GM21423 (cell line): ENCODE measurements at regions not wholly inside any gene's neighbourhood (a gene's known extent, or its start where the extent isn't known, plus 50 kb on each side); places are given as distances from the start of the nearest gene placed in this dataset.

ENCODE experiments used
- ATAC-seq: cut with Tn5 transposase; IDR thresholded peaks from one replicate; pipeline ENCODE4 v1.9.1; 2021; ENCODE audit warnings: mild to moderate bottlenecking, moderate library complexity; ENCODE audit not compliant: unreplicated experiment

GRCh38 chr4:13892739-13893105, 265.2 kb upstream of the BOD1L1 start:
- no peak for ATAC-seq

DNA sequence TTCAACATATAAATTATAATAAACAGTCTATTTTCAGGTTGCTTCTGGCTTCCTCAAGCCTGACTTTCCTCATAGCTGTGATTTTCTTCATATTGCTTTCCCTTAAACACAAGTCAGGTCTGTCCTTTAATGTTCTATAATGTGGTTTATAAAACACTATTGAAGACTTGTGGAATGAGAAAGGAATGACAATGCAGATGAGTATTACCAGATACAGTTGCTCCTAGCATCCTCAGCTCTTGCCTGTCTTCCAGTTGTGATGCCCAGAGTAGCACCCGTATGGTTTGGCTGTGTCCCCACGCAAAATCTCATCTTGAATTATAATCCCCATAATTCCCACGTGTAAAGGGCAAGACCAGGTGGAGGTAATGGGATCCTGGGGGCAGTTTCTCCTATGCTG, 265.7 kb upstream of the BOD1L1 start:
- ATAC-seq = no peak

GRCh38 chr4:13893987-13894386, 266.5 kb upstream of the BOD1L1 start:
- no peak for ATAC-seq

DNA sequence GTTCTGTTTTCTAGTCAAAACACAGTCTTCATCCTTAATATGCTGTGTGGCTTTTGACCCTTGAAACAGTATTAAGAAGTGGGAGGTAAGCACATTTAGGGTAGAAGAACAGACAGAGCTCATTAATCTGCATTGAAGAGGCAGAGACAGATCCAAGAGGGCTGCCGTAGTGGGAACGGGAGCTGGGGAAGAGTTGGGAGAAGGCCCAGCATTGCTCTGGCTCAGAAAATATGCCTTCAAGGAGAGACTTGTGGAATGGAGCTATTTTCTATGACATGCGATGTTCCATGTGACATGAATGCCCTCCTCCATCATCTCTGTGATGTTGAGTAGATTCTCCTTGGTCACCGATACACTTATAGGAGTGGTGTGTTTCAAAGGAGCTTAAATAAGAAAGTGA, 273.3 kb upstream of the BOD1L1 start:
- no peak for ATAC-seq

DNA sequence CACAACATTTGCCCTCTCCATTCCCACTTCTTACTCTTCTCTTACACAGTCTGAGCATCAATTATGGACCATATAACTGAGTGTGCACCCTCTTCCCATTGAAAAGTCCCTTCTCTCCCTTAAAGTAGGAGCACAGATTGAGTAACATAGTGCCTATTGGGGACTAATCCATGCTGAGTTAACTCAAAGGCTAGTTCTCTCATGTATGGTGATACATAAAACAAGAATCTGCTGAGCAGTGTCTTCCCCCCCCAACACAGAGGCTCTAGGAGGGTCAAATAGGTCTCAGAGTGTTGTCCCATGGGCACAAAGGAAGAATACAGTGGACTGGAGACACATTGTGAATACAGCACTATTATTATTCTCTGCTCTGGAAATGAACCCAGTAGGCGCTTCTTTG, 274.6 kb upstream of the BOD1L1 start:
- ATAC-seq = no peak

DNA sequence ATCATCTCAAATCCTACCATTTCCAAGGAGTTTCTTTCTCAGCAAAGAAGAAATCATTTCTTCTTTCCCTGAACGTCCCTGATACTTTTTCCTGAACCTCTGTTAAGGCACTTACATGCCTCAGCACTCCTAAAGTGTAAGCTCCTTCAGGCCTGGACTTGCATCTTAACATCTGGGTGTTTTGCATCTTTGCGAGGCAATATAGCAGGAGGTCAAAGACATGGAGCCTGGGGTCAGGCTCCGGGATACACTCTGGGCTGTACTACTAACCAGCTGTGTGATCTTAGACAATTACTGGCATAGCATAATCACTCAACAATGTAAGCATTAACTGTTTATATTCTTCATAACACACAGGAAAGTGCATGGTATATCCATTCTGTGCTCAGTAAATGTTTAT, 275.5 kb upstream of the BOD1L1 start:
- ATAC-seq = no peak

- no peak for ATAC-seq
Observed at GRCh38 chr4:13903901-13904300, 276.4 kb upstream of the BOD1L1 start.

DNA sequence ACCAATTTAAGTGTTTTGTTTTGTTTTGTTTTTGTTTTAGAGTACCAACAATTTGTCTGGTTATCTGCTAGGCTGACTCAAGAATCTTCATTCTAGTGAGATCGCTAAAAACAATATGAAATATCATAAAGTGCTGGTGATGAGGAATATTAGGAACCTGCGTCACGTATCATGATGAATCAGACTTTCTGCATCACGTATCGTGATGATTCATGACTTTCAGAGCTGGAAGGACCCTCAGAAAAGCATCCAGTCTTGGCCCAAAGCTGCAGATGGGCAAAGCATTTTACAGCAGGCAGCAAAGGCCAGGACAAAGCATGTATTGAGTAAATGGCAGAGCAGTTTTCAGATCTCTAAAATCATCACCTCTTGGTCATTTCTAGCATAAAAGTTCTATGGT, 278.0 kb upstream of the BOD1L1 start:
- ATAC-seq = no peak

DNA sequence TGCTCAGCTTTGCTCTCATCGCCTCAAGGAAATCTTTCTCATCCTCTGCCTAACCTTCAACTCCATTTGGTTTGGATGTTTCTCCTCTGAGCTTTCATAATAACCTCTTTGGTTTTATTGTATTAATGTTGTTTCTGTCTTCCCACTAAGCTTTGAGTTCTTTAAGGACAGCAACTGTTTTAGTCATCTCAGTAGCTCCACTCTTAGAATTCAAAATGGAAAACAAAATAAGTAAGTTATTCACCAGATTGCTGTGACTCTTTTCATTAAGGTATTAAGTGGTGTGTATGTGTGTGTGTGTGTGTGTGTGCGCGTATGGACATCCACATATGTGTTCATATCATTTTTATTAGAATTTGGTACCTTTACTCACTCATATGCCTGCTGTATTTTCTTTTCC, 279.2 kb upstream of the BOD1L1 start:
- ATAC-seq = no peak

DNA sequence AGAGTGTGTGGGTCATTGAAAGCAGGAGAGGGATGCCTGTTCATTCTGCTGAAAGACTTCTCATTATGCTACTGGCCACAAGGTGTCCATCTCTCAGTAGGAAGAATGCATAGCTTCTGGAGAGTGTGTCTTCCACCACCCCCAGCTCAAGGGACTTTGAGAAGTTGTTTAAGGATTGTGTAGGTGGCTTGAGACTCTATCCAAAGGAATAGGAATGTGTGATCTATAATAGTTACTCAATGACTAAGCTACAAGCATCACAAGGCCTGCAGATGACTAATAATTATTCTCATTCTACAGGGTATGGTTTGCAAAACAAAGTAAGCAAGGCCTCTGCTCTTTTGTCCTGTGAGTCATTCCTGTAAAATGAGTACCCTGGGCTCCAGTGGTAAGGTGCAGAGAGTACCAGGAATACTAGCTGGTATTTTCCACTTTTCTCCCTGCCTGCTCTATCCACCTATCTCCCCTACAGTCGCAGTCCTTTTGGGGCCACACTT, 279.8 kb upstream of the BOD1L1 start:
- no peak for ATAC-seq

DNA sequence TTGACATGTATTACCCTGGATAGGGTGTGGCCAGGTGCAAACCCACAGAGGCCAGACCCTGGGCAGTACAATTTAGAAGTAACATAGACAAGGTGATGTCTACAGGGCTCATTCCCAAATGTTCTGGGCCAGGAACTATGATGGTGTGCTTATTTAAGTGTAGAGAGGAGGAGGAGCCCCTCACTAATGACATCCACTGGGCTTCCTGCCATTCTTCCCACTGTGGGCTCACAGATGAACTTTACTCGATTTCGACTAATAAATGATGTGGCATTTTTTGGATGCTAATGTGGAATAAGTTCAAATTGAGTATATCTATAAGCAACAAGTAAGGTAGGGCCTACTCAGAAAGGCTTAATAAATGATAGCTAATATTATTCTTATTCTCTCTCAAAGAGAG, 280.9 kb upstream of the BOD1L1 start:
- ATAC-seq = no peak

GRCh38 chr4:13910556-13910955, 283.0 kb upstream of the BOD1L1 start:
- ATAC-seq = no peak

DNA sequence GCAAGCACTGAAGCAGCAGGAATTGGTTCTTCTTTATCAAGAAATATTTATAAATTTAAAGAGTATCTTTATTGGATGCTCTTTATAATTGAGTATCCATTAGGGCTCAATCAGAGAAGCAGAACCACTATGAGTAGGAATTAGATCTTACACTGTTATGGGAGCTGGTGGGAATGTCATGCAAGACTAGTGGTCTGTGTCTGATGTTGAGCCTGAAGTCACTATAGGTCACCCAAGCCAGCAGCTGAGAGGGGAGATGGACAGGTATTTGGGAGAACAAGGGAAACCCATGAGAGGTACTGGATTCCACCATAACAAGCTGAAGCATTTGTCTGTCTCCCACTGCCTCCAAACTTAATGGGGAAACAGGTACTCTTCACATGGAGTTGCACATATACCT, 283.7 kb upstream of the BOD1L1 start:
- no peak for ATAC-seq

DNA sequence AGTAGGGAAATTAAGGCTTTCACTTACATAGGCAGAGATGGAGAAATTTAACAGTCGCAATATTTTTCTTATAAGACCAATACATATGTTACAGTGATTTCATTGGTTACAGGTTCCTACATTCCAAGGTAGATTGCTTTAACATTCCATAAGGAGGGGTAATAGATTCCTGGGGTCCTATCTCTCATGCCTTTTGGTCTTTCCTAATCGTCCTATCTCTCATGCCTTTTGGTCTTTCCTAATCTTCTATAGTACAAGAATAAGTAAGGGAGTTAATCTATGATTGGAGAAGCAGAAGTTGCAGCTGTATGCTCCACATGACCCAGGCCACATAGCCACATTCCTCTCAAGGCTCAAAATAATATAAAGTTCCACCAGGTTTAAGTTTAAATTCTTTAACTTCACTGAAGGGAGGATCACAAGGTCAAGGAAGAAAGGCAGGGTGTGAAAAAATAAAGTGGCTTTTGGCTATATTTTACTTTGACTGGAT, 285.0 kb upstream of the BOD1L1 start:
- no peak for ATAC-seq

DNA sequence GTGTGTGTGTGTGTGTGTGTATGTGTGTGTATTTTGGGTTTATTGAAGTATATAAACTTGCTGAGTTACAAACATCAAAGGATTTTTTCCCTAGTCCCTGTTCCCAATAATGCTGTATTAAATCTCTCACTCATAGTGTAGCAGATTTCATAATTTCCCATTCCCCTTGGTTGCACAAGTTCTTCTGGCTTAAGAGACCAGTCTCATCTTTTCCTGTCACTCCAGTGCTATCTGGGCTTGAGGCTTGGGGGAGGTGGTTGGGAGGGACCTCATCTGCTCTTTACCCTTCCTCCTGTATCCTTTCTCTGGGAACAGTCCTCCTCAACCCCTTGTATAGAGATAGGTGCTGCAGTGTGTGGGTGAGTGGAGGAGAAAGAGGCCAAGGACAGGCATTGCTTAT, 285.4 kb upstream of the BOD1L1 start:
- ATAC-seq = no peak

DNA sequence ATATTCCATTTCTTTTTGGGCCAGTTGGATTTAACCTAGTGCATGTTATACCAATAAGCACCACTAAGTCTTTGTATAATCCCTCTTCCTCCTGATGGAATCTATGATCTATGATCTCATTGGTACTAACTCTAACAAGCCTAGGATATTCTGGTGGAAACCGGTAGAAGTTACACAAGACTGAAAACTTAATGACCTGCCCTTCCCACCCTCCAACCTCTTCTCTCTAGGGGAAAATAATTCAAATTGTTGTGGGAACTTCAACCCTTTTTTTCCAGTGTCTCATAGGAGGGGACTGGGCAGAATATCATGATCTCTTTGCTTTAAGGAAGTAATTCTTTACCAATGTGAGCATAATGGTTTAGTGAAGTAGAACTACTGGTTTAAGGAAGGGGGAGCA, 289.5 kb upstream of the BOD1L1 start:
- no peak for ATAC-seq

DNA sequence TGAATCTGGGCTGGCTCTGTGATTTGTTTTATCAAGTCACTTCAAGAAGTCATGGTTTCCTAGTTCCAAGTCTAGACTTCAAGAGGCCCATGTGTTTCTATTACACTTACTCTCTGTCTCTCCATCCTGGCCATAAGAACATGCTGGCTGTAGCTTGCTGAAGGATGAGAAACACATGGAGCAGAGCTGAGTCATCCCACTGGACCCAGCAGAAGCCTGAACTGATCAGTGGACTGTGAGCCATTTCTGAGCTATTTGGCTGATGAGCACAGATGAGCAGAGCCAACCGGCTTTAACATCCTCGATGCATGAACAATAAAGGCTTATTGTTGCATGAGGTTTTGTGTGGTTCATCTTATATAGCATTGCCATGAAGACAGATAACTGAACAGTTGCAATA, 290.6 kb upstream of the BOD1L1 start:
- no peak for ATAC-seq

GRCh38 chr4:13918991-13919441, 291.5 kb upstream of the BOD1L1 start:
- no peak for ATAC-seq

DNA sequence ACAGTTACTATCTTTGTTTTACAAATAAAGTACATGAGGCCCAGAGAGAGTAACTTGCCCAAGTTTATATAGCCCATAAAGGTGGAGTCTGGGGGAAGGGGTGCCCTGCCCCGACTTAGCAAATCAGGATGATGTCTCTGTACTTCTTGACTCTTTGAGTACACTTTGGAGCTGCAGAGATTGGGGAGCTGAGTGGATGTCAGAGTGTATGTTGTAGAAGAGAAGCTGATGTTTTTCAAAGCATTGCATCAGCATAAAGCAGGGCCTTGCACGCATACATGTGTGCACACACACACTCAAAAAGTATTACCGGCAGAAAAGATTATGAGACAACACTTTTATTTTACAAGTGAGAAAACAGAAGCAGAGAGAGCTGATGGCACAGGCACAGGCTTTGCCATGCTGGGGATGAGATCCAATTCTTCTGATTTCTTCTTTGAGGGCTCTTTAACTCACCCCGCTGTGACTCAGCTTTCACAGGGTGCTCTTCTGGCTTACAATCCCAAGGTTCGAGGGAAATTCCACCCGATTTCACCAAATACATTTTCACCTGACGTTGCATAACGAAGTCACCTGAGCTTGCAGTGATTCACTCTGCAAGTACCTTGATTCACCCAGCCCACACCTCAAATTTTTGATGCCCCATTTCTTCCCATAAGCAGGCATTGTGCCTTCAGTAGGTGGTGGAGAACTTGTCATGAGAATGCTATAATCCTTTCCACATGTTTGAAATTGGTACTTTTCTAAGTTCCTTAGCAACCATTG, 292.8 kb upstream of the BOD1L1 start:
- ATAC-seq = no peak

GRCh38 chr4:13920901-13921300, 293.4 kb upstream of the BOD1L1 start:
- no peak for ATAC-seq

DNA sequence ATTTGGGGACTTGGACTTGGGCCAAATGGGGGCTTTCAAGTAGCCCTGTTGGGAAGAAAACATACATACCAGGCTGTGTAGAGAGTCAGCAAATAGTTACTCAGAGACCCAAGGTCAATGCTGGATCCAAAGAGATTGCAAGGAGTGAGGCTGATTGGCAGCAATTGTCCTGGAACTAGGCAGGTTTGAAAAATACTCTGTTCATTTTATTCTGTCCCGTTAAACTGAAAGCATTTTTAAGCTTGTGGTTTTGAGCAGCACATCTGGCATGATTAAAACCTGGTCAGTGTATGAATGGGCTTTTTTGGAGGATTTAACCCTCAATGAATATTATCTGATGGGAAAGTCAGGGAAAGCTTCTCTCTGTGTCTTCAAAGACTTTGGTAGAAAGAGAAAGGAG, 294.3 kb upstream of the BOD1L1 start:
- ATAC-seq = no peak

DNA sequence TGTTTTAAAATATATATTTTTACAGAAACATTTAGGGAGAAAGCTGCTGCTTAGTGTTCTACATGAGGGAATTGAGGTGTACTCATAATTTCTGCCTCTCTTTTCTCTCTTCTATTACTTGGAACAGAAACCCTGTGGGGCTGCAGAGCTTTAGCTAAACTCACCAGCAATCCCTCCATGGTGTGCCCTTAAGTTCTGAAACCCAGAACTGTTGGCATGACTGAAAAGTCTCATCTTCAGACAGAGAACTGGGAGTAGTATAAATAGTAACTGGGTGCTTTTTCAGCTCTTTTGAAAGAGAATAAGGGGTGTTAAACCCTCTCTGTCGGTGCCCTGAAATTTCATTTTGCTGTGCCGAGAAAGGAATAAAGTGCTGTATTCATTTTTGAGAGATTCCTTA, 294.9 kb upstream of the BOD1L1 start:
- no peak for ATAC-seq
